ENCODE measurements at regions not wholly inside any gene's neighbourhood (a gene's known extent, or its start where the extent isn't known, plus 50 kb on each side); places are given as distances from the start of the nearest gene placed in this dataset.
"Not testable (repeated sequence)": the region's sequence is repeated elsewhere in the genome, so short reads cannot be mapped to it uniquely, and the experiment has no call there.

GRCh38 chr1:192906334-192906733, 97.5 kb downstream of the RGS2 start:
- DNase-seq (ENCODE audit: low spot score): no peak

- peak; percentile 46 for DNase-seq (ENCODE audit: low spot score)
Observed at GRCh38 chr1:192907545-192908243, 98.9 kb downstream of the RGS2 start.

GRCh38 chr1:192911896-192912656, 103.2 kb downstream of the RGS2 start:
- not testable (repeated sequence) for DNase-seq (ENCODE audit: low spot score)

GRCh38 chr1:192913683-192914082, 104.8 kb downstream of the RGS2 start:
- peak; percentile 10 for DNase-seq (ENCODE audit: low spot score)

GRCh38 chr1:192914092-192914491, 105.3 kb downstream of the RGS2 start:
- no peak for DNase-seq (ENCODE audit: low spot score)

GRCh38 chr1:192914696-192915095, 105.9 kb downstream of the RGS2 start:
- peak; percentile 67 for DNase-seq (ENCODE audit: low spot score)

- DNase-seq (ENCODE audit: low spot score): no peak
Observed at GRCh38 chr1:192916021-192916420, 107.2 kb downstream of the RGS2 start.

- DNase-seq (ENCODE audit: low spot score): no peak
Observed at GRCh38 chr1:192918259-192918658, 109.4 kb downstream of the RGS2 start.

- no peak for DNase-seq (ENCODE audit: low spot score)
Observed at GRCh38 chr1:192920412-192920811, 111.6 kb downstream of the RGS2 start.

GRCh38 chr1:192925609-192926008, 116.8 kb downstream of the RGS2 start:
- no peak for DNase-seq (ENCODE audit: low spot score)

GRCh38 chr1:192926736-192927135, 117.9 kb downstream of the RGS2 start:
- DNase-seq (ENCODE audit: low spot score): no peak

GRCh38 chr1:192927496-192927895, 118.7 kb downstream of the RGS2 start:
- no peak for DNase-seq (ENCODE audit: low spot score)

- no peak for DNase-seq (ENCODE audit: low spot score)
Observed at GRCh38 chr1:192929597-192929996, 120.8 kb downstream of the RGS2 start.

GRCh38 chr1:192933744-192934143, 124.9 kb downstream of the RGS2 start:
- no peak for DNase-seq (ENCODE audit: low spot score)

GRCh38 chr1:192936313-192937018, 122.7 kb downstream of the UCHL5 start:
- DNase-seq (ENCODE audit: low spot score): no peak

GRCh38 chr1:192937128-192937527, 122.0 kb downstream of the UCHL5 start:
- no peak for DNase-seq (ENCODE audit: low spot score)

GRCh38 chr1:192939440-192939839, 119.7 kb downstream of the UCHL5 start:
- DNase-seq (ENCODE audit: low spot score): no peak

GRCh38 chr1:192940658-192941057, 118.5 kb downstream of the UCHL5 start:
- no peak for DNase-seq (ENCODE audit: low spot score)

- DNase-seq (ENCODE audit: low spot score): no peak
Observed at GRCh38 chr1:192941722-192942411, 117.3 kb downstream of the UCHL5 start.

GRCh38 chr1:192943108-192943507, 116.1 kb downstream of the UCHL5 start:
- no peak for DNase-seq (ENCODE audit: low spot score)

GRCh38 chr1:192943522-192943921, 115.6 kb downstream of the UCHL5 start:
- no peak for DNase-seq (ENCODE audit: low spot score)

GRCh38 chr1:192945390-192946130, 113.6 kb downstream of the UCHL5 start:
- no peak for DNase-seq (ENCODE audit: low spot score)

All from kidney tubule cell (primary cell).